ENCODE measurements at regions not wholly inside any gene's neighbourhood (a gene's known extent, or its start where the extent isn't known, plus 50 kb on each side); places are given as distances from the start of the nearest gene placed in this dataset.

- no peaks in the 10 kb centered on the region for H3K36me3 ChIP-seq (ENCODE audit: control insufficient read depth, insufficient read depth, low read length)
- H3K4me1 ChIP-seq = no peaks in the 10 kb centered on the region
- Mint-ChIP-seq H3K4me1 (ENCODE audit: low read depth, unreplicated experiment) (no peaks in the 10 kb centered on the region), H3K36me3 (ENCODE audit: insufficient read depth, unreplicated experiment) (no peaks in the 10 kb centered on the region), H3K27me3 (ENCODE audit: insufficient read depth, unreplicated experiment) (peaks cover 15% of the 10 kb centered on the region), H3K4me3 (ENCODE audit: unreplicated experiment) (no peak overlapping the region), H3K9me3 (ENCODE audit: unreplicated experiment) (no peaks in the 10 kb centered on the region), H3K27ac (ENCODE audit: unreplicated experiment) (no peak overlapping the region)
- ChIA-PET CTCF (no interaction called here), POLR2A (no interaction called here)
- TF ChIP-seq, protein P1, sequence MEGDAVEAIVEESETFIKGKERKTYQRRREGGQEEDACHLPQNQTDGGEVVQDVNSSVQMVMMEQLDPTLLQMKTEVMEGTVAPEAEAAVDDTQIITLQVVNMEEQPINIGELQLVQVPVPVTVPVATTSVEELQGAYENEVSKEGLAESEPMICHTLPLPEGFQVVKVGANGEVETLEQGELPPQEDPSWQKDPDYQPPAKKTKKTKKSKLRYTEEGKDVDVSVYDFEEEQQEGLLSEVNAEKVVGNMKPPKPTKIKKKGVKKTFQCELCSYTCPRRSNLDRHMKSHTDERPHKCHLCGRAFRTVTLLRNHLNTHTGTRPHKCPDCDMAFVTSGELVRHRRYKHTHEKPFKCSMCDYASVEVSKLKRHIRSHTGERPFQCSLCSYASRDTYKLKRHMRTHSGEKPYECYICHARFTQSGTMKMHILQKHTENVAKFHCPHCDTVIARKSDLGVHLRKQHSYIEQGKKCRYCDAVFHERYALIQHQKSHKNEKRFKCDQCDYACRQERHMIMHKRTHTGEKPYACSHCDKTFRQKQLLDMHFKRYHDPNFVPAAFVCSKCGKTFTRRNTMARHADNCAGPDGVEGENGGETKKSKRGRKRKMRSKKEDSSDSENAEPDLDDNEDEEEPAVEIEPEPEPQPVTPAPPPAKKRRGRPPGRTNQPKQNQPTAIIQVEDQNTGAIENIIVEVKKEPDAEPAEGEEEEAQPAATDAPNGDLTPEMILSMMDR (IDR thresholded peaks at IDR 0.05; ENCODE audit: insufficient read depth in 1 of 2, low read depth in 1 of 2, low read length in 1 of 2, severe bottlenecking in 1 of 2, unreplicated experiment in 1 of 2) = no peak
- H3K9me3 ChIP-seq = no peaks in the 10 kb centered on the region
- H3K4me3 ChIP-seq (ENCODE audit: low read depth, low read length) = no peak overlapping the region
- no peaks in the 10 kb centered on the region for H3K27me3 ChIP-seq (replicated peaks; ENCODE audit: control insufficient read depth, insufficient read depth, low read length)
- BruUV-seq (replicated peaks) = no TSS peak
- no peak for DNase-seq
- intact Hi-C loops (cut with micrococcal nuclease; ENCODE audit: unreplicated experiment) = no loop called here
Observed at GRCh38 chr11:97225794-97226193, 836.0 kb downstream of the JRKL start.

DNA sequence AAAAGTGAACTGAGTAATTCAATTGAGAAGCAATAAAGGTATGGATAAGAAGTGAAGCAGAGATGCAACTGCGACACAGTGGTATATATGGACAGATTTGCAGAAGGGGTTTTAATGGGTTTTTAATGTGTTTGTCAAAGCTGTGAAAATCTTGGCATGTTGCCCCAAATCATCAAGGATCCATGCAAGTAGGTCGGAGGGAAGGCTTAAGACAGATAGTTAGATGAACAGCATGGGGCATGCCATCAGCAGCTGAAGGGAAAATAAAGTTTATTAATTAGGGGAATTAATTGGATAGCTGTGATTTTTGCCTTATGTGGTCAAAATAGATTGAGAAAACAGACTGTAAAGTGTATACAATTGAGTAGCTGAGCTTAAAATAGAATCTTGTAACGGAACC lies 840.1 kb downstream of the JRKL start:
- Mint-ChIP-seq H3K4me1 (ENCODE audit: low read depth, unreplicated experiment) (no peaks in the 10 kb centered on the region), H3K4me3 (ENCODE audit: unreplicated experiment) (no peak overlapping the region), H3K27me3 (ENCODE audit: insufficient read depth, unreplicated experiment) (peaks cover 15% of the 10 kb centered on the region), H3K9me3 (ENCODE audit: unreplicated experiment) (no peaks in the 10 kb centered on the region), H3K27ac (ENCODE audit: unreplicated experiment) (no peak overlapping the region), H3K36me3 (ENCODE audit: insufficient read depth, unreplicated experiment) (no peaks in the 10 kb centered on the region)
- CTCF ChIA-PET = no interaction called here
- H3K27me3 ChIP-seq (replicated peaks; ENCODE audit: control insufficient read depth, insufficient read depth, low read length) = no peaks in the 10 kb centered on the region
- no peaks in the 10 kb centered on the region for H3K9me3 ChIP-seq
- TF ChIP-seq, protein P1 (IDR thresholded peaks at IDR 0.05; ENCODE audit: insufficient read depth in 1 of 2, low read depth in 1 of 2, low read length in 1 of 2, severe bottlenecking in 1 of 2, unreplicated experiment in 1 of 2) = no peak
- DNase-seq = no peak
- BruUV-seq (replicated peaks) = no TSS peak
- POLR2A ChIA-PET = no interaction called here
- no peaks in the 10 kb centered on the region for H3K36me3 ChIP-seq (ENCODE audit: control insufficient read depth, insufficient read depth, low read length)
- intact Hi-C loops (cut with micrococcal nuclease; ENCODE audit: unreplicated experiment) = no loop called here
- no peak overlapping the region for H3K4me3 ChIP-seq (ENCODE audit: low read depth, low read length)
- no peaks in the 10 kb centered on the region for H3K4me1 ChIP-seq

GRCh38 chr11:97231231-97231630 lies 841.4 kb downstream of the JRKL start:
- TF ChIP-seq, protein P1 (IDR thresholded peaks at IDR 0.05; ENCODE audit: insufficient read depth in 1 of 2, low read depth in 1 of 2, low read length in 1 of 2, severe bottlenecking in 1 of 2, unreplicated experiment in 1 of 2) = no peak
- Histone ChIP-seq H3K9me3 (no peaks in the 10 kb centered on the region), H3K4me3 (ENCODE audit: low read depth, low read length) (no peak overlapping the region), H3K27me3 (replicated peaks; ENCODE audit: control insufficient read depth, insufficient read depth, low read length) (no peaks in the 10 kb centered on the region), H3K4me1 (no peaks in the 10 kb centered on the region), H3K36me3 (ENCODE audit: control insufficient read depth, insufficient read depth, low read length) (no peaks in the 10 kb centered on the region)
- H3K9me3 Mint-ChIP-seq (ENCODE audit: unreplicated experiment) = no peaks in the 10 kb centered on the region
- no peaks in the 10 kb centered on the region for H3K36me3 Mint-ChIP-seq (ENCODE audit: insufficient read depth, unreplicated experiment)
- no peaks in the 10 kb centered on the region for H3K4me1 Mint-ChIP-seq (ENCODE audit: low read depth, unreplicated experiment)
- ChIA-PET POLR2A (no interaction called here), CTCF (no interaction called here)
- intact Hi-C loops (cut with micrococcal nuclease; ENCODE audit: unreplicated experiment) = no loop called here
- no peak overlapping the region for H3K27ac Mint-ChIP-seq (ENCODE audit: unreplicated experiment)
- DNase-seq = no peak
- peaks cover 18% of the 10 kb centered on the region for H3K27me3 Mint-ChIP-seq (ENCODE audit: insufficient read depth, unreplicated experiment)
- H3K4me3 Mint-ChIP-seq (ENCODE audit: unreplicated experiment) = no peak overlapping the region
- no TSS peak for BruUV-seq (replicated peaks)
